ENCODE measurements at regions not wholly inside any gene's neighbourhood (a gene's known extent, or its start where the extent isn't known, plus 50 kb on each side); places are given as distances from the start of the nearest gene placed in this dataset.
"Not testable (repeated sequence)": the region's sequence is repeated elsewhere in the genome, so short reads cannot be mapped to it uniquely, and the experiment has no call there.

DNA sequence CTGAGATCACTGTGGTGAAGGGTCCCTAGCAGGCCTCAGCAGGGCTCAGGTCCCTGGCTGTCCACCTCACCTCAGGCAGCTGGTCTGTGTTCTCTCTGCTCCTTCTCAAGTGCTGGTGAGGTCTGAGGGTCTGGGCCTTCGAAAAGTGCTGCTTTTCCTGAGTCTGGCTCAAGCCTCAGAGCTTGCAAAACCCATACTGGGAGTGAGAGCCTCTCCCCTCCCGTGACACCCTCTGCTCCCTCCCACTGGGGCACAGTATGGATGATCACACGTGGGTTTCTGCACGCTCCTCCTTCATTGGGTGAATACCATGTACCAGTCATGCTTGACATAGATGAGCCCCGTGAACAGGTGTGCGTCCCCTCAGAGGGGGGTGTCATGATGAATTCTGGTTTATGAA lies 73.3 kb upstream of the WASF3 start:
- DNase-seq, result no peak

GRCh38 chr13:26485288-26485687 lies 72.2 kb upstream of the WASF3 start:
- DNase-seq, result no peak

- no peak for DNase-seq
Observed at GRCh38 chr13:26485786-26486185, 71.7 kb upstream of the WASF3 start.

DNA sequence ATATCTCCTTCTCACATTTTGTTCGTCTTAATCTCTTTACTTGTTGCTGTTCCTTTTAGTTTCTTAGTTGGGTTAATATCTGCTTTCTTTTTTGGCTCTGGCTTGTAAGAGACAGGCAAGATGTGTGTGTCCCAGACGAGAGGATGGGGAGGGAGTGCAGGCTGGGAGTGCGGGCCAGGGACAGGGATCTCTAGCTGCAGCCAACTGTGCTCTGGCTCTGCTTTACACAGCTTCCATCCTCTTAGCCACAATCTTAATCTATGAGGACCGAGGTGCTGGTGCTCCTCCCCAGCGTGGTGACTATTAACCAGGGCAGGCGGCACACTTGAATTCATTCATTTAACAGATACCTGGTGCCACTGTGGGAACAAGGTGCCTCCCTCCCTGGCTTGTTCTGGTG lies 70.9 kb upstream of the WASF3 start:
- no peak for DNase-seq

DNA sequence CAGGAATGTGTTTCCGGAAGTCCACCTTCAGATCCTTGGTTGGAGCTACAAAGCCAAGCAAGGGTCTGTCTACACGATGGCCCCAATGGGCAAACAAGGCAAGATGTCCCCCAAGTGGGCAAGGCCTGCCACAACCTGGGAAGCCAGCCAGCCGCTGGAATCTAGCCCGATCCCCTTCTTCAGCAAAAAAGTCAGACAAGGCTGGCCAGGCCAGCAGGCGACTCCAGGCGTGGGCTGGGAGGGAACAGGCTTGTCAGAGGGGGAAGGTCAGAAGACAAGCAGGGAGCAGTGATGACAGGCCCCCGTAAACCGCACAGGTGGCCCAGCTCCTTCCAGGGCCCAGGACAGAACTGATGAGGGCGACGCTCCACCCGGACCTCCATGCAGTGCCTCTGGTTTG lies 69.7 kb upstream of the WASF3 start:
- no peak for DNase-seq

- no peak for DNase-seq
Observed at GRCh38 chr13:26488236-26489003, 69.1 kb upstream of the WASF3 start.

GRCh38 chr13:26492301-26492700 lies 65.2 kb upstream of the WASF3 start:
- DNase-seq, result not testable (repeated sequence)

GRCh38 chr13:26494571-26495195 lies 62.8 kb upstream of the WASF3 start:
- DNase-seq, result no peak

DNA sequence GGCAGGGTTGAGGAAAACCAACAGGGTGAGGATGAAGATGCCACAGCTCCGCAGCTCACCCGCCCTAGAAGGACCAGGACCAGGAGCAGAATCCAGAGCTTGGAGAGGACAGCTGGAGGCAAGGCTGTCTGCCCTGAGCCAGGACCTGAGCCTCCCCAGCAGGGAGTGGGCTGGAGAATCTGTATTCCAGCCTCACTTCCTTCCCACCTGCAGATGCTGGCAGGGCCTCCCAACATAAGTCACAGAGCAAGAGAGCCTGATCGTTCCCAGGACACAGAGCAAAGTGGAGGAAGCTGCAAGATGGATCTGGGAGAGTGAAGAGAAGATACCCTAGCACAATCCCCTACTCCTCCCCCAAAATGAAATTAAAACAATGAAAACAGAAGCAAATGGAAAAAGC lies 61.7 kb upstream of the WASF3 start:
- DNase-seq, result no peak

- no peak for DNase-seq
Observed at GRCh38 chr13:26497968-26498511, 59.4 kb upstream of the WASF3 start.

- no peak for DNase-seq
Observed at GRCh38 chr13:26498656-26499601, 58.6 kb upstream of the WASF3 start.

DNA sequence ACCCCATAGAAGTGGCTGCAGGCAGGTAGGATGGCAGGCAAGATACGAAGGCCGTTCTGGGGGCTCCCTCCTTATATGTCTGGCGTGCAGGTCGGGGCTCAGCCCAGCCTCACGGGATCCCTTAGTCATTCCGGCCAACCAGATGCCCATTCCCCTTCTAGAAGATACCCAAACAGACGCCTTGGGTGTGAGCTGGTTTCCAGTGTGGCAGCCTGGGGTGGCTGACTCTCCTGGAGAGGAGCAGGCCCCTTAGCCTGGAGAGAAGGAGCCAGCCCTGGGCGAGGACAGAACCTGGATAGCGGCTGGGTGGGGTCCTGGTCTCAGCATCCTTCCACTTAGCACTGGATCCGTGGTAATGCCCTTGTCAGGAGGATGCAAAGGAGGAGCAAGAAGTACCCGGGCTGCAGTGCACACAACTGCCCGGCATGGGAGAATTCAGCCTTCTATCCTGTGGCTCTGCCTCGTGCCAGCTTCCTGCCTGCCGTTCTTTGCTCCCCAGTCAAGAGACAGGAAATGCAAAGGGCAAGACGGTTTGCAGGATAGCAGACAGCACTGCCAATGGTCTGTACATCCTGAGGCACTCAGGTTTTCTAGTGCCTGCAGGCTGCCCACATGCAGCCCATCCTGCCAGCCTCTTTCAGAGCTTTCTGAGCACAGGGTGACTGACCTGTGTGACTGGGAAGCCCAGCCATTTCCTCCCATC lies 56.7 kb upstream of the WASF3 start:
- no peak for DNase-seq

DNA sequence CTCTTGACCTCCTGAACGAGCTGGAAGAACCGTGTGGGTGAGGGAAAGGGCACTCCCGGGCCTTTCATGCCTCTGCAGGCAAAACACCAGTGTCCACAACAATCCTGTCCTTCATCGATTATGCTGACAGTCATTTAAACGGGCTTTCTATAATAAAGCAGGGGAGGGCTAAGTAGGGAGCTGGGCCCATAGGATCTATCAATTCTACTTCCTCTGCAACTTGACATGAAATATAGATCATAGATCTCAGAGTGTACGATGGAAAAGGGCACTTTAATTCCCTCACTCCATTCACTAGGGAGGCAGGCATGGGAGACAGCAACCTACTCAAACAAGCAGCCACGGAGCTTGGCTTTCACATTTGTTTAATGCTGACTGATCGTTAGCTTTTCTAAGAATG lies 55.8 kb upstream of the WASF3 start:
- DNase-seq, result no peak

DNA sequence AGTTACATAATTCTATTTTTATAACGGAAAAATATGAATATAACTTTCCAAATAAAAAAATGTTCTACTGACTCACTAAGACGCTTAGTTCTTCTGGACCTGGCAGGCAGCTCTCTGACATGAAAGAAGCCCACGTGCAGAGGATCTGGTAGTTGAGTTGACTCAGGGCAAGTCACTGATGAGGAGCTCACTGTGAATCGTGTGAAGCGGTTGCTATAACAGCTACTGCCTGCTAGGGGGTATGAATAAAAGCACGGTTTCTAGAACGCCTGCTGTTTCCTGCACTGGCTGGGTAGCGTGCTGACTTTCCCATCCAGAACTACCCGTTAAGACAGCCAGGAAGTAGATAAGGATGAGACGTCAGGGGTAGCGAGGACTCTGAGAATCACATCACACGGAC lies 54.7 kb upstream of the WASF3 start:
- DNase-seq, result no peak

GRCh38 chr13:26503826-26504594 lies 53.5 kb upstream of the WASF3 start:
- DNase-seq, result no peak

Data from NCI-H187 (cell line).